ENCODE measurements at regions not wholly inside any gene's neighbourhood (a gene's known extent, or its start where the extent isn't known, plus 50 kb on each side); places are given as distances from the start of the nearest gene placed in this dataset.
"Not testable (repeated sequence)": the region's sequence is repeated elsewhere in the genome, so short reads cannot be mapped to it uniquely, and the experiment has no call there.

DNA sequence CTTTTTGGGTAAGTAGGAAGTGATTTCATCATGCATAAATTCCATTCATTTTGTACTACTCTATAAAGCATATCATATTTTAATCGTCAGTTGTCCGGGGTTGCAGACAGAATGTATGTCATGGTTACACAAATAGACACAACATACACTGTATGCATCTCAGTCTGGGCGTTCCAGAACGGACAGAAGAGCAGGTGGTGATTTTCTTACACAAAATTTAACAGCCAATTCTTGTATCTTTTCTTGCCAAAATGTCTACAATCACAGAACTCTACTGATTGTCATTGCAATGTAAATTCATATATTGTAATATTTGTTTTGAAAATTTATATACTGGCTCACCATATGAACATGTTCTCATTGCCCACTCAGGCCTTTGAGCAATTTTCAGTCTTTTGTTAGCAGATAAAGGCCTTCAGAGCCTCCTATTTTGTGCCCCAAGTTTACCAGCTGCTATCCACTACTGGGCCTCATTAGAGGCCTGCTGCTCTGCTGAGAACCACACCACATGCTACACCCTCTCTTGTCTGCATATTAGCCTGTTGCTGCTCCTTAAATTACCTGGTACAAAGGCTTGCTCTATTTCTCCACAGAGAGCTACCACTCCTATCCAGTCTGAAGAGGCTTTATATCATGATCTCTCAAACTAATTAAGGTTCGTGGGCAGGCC lies 61.5 kb downstream of the PRDM13 start:
- DNase-seq = no peak

DNA sequence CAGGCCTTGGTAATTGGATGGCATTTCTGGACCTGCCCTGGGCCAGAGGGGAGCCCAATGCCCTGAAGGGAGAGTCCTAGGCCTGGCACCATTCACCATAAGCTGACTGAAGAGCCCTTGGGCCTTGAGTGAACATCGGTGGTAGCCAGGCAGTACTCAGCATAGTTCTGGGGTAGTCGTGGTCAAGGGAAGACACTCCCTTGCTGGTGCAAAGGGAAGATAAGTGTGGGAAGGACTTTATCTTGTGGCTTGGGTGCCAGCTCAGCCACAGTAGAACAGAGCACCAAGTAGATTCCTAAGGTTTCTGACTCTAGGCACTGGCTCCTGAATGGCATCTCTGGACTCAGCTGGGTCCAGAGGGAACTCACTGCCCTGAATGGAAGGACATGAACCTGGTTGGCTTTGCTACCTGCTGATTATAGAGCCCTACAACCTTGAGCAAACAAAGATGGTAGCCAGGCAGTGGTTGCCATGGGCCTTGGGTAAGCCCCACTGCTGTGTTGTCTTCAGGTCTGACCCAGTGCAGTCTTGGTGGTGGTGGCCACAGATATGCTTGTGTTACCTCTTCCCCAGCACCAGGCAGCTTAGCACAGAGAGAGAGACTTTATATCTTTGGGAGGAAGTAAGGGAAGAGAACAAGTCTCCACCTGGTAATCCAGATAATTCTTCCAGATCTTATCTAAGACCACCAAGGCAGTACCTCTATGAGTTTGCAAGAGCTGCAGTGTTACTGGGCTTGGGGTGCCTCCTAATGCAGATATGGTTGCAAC lies 83.5 kb downstream of the PRDM13 start:
- no peak for DNase-seq

DNA sequence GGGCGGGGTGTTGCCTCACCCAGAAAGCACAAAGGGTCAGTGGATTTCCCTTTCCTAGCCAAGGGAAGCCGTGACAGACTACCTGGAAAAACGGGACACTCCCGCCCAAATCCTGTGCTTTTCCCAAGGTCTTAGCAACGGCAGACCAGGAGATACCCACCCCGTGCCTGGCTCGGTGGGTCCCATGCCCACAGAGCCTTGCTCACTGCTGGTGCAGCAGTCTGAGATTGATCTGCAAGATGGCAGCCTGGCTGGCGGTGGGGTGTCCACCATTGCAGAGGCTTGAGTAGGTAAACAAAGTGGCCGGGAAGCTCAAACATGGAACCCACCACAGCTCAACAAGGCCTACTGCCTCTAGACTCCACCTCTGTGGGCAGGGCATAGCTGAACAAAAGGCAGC lies 95.7 kb downstream of the PRDM13 start:
- DNase-seq = not testable (repeated sequence)

DNA sequence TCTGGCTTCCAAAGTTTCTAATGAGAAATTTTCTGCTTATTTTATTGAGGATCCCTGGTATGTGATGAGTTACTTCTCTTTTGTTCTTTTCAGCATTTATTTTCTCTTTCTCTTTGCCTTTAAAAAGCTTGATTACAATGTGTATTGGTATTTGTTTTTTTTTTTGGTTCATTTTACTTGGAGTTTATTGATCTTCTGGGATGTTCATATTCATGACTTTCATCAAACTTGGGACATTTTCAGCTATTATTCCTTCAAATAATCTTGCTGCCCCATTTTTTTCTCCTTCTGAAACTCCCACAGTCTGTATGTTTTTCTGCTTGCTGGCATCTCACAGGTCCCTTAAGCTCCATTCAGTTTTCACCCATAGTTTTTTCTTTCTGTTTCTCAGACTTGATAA lies 102.4 kb downstream of the PRDM13 start:
- DNase-seq = no peak

DNA sequence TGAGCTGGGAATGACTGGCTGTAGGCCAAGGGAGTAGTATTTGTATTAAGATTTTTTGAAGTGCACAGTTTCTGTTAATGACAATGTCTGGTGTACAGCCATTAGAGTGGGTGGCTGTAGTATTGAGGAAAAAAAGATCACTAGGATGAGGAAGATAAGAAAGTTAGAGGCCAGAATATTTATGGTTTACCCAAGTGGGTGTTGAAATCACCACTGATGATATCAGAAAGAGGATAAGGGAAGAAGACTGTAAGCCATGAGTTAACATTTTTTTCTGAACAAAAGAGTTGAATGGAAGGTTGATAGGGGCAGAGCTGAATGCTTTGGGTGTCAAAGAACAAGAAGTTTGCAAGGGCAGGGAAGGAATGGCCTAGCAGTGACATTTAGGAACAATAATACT lies 104.7 kb downstream of the PRDM13 start:
- DNase-seq = no peak

DNA sequence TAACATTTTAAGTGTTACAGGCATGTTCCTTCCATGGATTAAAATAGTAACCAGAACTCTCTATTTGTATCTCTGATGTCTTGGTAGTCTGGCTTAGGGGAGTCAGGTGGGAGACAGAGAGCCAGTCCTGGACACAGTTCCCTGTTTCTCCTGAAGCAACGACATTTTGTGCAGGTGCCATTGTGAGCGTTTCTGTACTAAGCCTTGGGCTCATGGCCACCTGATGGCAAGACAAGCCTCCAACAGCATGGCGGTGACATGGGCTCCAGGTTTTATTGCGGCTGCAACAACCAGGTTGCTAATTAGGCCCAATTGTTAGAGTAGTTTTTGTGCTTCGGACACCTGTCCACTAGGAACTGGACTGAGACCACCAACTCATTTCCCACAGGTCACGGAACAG lies 105.3 kb downstream of the PRDM13 start:
- no peak for DNase-seq

DNA sequence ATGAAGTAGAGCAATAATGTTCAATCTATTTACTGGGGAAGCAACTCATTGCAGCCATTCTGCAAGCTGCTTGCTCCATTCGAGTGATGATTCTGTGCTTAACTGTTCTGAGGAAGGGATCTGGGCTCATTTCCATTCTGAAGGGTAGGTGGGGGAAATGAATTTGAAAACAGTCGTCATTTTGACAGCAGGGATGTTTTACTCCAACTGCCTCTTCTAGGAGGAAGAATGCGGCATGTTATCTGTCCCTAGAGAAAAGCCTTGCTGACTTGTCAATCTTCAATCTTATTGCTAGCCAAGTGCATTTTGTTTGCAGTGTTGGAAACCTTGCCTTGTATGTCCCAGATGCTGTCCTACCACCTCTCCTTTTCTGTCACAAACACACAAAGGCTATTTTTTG lies 105.9 kb downstream of the PRDM13 start:
- DNase-seq = no peak

DNA sequence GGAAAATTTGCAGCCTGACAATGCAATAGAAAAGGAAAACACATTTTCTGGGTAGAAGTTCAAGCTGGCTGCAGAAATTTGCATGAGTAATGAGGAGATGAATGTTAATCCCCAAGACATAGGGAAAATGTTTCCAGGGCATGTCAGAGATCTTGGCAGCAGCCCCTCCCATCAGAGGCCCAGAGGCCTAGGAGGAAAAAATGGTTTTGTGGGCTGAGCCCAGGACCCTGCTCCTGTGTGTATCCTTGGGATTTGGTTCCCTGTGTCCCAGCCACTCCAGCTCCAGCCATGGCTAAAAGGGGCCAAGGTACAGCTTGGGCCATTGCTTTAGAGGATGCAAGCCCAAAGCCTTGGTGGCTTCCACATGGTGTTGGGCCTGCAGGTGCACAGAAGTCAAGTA lies 115.4 kb downstream of the PRDM13 start:
- DNase-seq = not testable (repeated sequence)

DNA sequence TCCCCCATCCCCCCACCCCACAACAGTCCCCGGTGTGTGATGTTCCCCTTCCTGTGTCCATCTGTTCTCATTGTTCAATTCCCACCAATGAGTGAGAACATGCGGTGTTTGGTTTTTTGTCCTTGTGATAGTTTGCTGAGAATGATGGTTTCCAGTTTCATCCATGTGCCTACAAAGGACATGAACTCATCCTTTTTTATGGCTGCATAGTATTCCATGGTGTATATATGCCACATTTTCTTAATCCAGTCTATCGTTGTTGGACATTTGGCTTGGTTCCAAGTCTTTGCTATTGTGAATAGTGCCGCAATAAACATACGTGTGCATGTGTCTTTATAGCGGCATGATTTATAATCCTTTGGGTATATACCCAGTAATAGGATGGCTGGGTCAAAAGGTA lies 123.6 kb downstream of the PRDM13 start:
- not testable (repeated sequence) for DNase-seq

DNA sequence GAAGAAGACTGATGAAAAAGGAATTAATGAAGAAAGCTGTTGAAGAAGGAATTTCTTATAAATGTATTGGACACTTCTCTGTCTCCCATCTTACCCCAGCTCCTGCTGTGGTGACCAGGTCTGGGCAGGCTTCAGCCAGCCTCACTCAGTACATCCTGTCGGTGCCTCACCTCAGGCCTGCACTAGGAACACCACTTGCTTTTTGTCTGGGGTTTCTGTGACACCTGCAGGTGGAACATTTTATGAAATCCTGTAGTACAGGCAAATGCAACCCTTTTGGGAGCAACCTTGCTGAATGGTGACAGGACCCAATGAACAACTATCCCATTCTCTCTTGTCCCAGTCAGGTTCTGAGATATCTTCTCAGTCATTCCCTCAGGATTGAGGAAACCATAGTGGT lies 129.7 kb downstream of the PRDM13 start:
- DNase-seq = no peak

DNA sequence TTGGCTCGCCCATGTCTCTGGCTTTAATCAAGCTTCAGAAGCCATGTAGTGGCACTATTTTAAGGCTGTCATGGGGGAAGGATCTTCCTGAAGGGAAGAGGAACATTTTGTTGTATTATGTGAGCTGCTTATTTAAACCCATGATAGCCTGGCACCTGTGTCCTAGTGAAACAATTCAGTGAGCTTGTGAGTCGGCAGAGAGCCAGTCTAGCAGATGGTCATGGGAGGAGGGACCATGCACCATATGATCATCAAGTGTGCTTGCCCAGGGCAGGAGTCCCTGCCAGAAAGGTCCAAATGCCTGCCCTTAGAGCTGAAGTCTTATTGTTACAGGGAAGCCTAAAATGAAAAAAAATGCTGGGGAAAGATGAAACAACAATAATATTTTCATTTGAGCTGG lies 132.9 kb downstream of the PRDM13 start:
- DNase-seq = no peak

DNA sequence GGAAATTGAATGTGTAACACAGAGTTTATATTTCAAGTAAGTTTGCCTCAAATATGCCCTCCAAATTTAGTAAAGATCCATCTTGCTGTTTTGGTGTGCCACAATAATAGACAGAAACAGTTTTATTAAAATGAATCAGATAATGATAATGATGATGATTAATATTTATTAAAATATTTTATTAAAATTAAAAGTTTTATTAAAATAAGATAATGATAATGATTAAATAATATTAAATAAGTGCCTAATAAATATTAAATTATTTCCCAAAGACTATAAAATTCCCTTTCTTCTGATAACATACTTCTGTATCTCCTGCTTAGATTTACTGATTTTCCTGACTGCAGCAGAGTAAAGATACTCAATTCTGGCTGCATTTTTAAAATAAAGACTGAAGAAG lies 134.5 kb downstream of the PRDM13 start:
- DNase-seq = no peak

DNA sequence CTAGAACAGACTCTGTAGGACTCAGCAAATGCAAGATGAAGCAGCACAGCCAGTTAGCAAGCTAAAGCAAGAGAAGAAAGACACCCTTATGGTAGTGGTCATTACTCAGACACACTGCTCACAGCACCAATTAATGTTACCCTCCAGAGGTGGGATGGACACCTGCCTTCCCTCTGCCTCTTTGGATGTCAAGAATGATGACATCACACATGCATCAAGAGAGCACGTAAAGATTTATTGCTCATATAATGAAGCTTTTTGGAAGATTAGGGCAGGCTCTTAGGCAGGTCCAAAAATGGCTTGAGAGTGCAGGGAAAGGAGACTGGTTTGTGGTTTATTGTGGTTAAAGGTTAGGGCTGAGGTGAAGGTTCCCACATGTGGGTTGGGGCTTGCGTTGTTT lies 137.0 kb downstream of the PRDM13 start:
- DNase-seq = no peak

DNA sequence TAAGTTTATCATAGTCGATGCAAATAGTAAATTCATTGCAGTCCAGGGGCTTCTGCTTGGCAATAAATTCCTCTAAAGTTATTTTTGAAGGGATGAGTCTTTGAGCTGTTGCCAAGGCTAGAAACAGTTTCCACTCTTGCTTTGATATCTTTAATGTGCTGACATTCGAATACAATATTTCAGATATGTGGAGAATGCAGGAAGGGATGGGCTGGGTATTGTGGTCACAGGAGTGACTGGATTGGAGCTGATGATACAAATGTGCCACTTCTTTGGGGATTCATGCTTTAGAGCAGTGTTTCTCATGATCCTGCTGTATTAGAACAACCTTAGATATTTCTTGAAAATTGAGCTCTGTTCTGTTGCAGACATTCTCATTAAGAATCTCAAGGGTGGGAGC lies 139.0 kb downstream of the PRDM13 start:
- DNase-seq = no peak

DNA sequence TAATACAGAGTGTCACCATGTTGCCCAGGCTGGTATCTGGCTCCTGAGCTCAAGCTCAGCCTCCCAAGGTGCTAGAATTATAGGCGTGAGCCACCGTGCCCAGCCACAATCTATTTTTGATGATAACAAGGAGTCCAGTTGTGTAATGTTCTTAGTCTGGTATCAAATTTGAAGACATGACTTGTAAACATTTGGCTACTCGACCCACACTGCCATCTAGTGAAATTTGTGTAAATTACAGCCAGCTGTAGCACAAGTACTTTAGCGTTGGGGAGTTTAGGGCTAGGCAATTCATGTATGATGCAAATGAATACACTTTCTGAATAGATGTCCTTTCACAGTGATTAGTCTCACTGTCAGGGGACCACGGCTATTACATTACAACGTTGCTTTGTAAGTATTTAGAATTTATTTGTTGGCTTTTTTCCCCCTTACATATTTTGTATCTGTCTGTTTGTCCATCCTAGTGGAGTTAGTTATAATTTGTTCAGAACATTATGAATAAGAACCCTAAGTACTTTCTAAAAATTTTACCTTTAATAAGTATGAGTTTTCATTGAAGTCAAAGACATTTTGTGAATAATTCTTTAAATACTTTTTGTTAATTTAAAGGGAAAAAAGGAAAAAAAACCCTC lies 139.7 kb downstream of the PRDM13 start:
- DNase-seq = peak; percentile 59

DNA sequence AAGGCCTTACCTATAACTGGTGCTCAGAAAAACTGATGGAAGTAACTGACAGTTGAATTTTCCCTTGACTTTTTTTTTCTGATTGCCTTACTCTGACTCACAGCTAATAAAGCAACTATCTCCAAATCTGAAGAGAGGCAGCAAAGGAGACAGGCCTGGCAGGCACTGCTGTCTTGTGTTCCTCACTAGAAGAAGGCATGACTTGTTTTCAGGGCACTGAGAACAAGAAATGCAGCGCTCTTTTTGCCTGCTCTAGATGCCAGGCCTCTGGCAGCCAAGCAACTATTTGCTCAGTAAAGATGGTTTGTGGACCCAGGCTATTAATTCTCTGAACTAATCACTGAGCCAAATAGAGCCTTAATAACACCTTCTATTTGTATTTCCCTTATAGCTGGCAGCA lies 155.1 kb downstream of the PRDM13 start:
- no peak for DNase-seq

DNA sequence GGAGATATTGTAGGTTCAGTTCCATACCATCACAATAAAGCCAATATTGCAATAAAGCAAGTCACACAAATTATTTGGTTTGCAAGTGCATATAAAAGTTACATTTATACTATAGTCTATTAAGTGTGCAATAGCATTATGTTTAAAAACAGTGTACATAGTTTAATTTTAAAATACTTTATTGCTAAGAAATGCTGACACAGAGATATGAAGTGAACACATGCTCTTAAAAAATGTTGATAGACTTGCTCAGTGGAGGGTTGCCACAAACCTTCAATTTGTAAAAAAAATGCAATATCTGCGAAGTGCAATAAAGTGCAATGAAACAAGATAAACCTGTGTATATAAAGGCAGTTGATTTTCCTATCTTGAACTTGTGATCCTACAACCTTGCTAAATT lies 161.5 kb downstream of the PRDM13 start:
- DNase-seq = no peak

DNA sequence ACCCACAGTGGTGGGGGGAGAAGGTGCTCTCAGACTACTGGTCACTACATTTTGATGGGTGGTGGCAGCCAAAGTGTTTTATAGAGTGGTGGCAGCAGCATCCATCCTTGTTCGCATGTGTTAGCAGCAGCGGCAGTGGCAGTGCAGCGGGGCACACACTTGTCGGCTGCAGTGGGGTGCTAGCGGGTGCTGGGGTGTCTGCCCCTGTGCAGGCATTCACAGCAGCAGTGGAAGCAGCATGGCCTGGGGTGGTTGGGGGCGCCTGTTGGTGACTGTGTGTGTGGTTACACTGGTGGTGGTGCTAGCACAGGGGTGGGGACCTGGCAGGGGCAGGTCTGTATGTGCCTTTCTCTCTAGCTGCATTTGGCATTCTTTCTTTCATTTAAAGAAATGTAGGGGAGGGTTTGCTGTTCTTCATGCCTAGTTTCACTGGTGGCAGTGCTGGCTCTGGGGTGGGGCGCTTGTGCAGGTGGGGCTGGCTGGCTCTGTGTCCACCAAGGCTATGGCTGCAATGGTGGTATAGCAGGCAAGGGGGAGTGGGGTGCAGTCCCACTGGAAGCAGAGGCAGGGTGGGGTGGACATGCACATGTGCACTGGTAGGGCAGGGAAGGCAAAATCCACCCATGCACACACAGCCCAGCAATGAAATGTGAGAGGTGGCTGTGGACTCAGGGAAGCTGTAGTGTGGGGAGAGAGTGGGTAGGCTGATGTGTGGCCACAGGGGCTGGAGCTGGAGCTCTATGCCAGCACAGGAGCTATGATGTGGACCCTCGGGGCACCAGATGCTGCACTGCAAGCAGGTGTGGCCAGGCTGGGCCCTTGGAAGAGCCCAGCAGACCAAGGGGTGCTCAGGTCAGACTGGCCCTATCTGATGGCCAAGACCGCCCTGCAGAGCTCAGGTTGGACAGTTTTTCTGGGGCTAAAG lies 173.3 kb downstream of the PRDM13 start:
- DNase-seq = no peak

DNA sequence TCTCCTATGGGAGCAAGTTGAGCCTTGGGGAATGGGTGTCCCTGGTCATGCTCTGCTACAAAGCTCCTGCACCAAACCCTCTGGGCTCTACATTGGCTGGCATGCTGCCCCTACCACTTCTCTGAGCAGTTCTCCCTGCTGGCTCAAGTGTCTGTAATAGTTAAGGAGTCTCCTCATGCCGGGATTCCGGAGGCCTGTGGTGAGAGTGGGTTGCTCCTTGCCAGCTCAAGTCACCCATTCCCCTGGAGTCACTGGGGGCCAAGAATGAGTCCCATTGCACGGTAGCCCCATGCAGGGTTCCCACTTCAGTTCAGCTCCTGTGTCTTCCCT lies 173.9 kb downstream of the PRDM13 start:
- DNase-seq = no peak

DNA sequence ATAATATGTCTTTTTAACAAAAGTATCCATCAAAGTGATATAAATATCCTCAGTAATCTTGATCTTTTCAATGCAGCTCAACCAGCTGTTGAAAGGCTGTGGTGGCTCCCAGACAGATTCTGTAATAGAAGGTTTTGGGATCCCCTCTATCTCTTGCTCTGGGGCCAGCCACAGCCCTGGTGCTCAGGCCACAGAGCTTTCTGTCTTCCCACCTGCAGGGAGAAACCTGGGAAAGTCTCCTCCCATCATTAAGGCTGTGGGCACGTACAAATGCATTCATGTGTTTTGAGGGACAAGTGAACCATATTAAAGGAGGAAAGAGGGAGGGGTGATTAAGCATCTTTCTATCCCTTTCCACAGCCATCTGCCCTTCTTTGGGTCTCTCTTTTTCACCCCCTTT lies 183.1 kb downstream of the PRDM13 start:
- DNase-seq = no peak

DNA sequence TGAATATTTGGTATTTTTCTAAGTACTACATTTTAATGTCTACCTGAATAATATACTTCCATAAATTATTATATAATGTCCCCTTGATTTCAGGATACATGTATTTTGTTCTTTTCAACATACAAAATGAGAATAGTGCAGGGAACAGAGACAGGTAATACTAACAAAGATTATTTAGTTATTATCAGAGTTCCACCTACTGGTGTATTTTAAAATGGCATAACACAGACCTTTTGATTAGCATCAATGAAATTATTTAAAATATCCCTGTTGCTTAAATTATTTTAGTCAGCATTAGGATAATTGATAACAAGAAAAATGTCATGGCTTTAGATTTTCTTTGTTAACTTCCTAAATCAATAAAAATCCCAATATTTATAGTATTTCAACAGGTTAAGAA lies 184.0 kb downstream of the PRDM13 start:
- no peak for DNase-seq

DNA sequence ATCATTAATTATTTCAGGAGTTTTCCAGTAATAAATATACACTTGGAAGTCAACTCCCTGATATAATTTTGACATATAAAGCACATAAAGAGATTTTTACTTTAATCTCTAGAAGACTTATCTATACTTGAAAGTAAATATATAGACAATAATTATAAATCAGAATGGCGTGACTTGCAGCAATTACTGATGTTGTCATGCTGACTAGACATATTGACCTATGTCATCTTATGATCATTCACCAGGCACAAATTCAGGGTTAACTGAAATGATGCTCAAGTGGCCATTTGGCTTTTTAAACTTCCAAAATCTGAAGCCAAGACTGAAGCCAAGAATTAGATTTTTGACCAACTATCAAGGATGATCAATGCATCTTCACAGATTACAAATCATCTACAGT lies 192.2 kb downstream of the MCHR2 start:
- DNase-seq = no peak

DNA sequence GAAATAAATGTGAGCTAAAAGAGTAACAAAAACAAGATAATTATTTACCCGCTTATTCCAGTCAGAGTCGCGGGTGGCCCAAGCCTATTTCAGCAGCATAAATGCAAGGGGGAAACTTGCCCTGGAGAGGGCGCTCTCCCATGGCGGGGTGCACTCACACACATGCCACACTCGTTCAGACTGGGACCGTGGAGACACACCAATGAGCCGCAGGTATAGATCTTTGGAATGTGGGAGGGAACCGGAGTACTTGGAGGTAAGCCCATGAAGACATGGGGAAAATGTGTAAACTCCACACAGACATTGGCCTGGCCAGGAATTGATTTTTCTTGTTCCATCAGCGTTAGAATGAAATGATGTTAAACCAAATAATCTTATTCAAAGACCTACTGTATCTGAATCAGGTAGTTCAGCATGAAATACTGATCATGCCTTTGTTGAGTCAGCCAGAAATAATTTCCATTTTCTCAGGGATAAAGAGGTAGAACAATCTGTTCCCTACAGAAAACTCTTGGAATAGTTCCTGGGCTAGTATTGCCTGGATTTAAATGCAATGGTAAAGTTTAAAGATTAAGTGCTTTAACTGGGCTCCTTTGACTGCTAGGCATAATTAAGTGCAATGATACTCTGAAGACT lies 191.5 kb downstream of the MCHR2 start:
- DNase-seq = no peak

Measured in CD4-positive, alpha-beta T cell treated with Interleukin-6 for 4 hours (primary cell).